ENCODE measurements at regions not wholly inside any gene's neighbourhood (a gene's known extent, or its start where the extent isn't known, plus 50 kb on each side); places are given as distances from the start of the nearest gene placed in this dataset.

DNA sequence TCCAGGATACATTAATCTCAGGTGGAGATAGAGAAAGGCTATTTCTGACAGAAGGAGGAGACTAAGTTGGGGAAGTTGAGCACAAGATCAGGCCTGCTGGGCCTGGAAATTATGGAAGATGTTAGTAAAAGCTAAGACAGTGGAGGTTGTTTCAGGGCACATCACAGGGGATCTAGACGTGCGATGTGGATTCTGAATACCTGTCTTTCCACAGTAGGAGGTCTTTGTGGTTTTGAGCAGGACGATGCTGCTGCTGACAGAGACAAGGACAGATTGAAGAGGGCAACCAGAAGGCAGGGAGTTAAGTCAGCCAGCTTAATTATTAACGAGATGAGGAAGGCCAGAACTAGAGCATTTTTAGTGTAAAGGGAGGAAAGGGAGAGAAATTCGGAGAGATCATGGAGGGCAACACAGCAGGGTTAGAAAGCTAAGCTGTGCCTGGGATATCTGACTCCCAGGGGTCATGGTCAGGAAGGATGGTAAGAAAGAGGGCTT, 384.9 kb downstream of the MAFB start:
- Histone ChIP-seq H3K27ac (ENCODE audit: low read length) (no peak overlapping the region), H3K9me3 (ENCODE audit: insufficient read depth, low read length) (no peaks in the 10 kb centered on the region), H3K79me2 (ENCODE audit: low read length) (no peaks in the 10 kb centered on the region), H3K9ac (ENCODE audit: low read length) (no peak overlapping the region), H2AFZ (ENCODE audit: low read depth, low read length) (no peak overlapping the region), H3K36me3 (replicated peaks; ENCODE audit: low read depth, low read length) (no peaks in the 10 kb centered on the region), H3K4me3 (ENCODE audit: low read length) (no peak overlapping the region), H3K27me3 (ENCODE audit: low read depth, low read length) (peaks cover 21% of the 10 kb centered on the region), H4K20me1 (ENCODE audit: insufficient read depth, low read length) (no peaks in the 10 kb centered on the region), H3K4me1 (ENCODE audit: low read length) (no peaks in the 10 kb centered on the region), H3K4me2 (ENCODE audit: low read length) (no peak overlapping the region)
- no peak for TF ChIP-seq EZH2phosphoT487 (IDR thresholded peaks at IDR 0.05; ENCODE audit: low read depth)
- TF ChIP-seq, protein P1, sequence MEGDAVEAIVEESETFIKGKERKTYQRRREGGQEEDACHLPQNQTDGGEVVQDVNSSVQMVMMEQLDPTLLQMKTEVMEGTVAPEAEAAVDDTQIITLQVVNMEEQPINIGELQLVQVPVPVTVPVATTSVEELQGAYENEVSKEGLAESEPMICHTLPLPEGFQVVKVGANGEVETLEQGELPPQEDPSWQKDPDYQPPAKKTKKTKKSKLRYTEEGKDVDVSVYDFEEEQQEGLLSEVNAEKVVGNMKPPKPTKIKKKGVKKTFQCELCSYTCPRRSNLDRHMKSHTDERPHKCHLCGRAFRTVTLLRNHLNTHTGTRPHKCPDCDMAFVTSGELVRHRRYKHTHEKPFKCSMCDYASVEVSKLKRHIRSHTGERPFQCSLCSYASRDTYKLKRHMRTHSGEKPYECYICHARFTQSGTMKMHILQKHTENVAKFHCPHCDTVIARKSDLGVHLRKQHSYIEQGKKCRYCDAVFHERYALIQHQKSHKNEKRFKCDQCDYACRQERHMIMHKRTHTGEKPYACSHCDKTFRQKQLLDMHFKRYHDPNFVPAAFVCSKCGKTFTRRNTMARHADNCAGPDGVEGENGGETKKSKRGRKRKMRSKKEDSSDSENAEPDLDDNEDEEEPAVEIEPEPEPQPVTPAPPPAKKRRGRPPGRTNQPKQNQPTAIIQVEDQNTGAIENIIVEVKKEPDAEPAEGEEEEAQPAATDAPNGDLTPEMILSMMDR (IDR thresholded peaks at IDR 0.05; ENCODE audit: low read depth, low read length): no peak

DNA sequence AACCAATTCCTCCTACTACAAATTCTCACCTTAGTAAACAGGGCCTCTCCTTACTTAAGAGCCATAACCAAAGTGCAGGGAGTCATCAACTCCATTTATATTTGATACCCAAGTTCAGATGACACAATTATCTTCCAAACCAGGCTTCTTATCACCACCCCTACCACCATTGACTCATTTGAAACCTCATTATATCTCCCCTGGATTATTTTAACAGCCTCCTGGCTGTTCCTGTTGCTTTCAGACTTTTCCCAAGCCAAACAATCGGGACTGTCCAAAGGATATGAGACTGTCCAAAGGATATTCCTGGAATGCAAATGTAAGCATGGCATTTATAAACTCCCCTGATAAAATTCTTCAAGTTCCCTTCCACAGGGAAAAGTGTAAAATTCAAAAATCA, 394.3 kb downstream of the MAFB start:
- no peak overlapping the region for H3K4me2 ChIP-seq (ENCODE audit: low read length)

DNA sequence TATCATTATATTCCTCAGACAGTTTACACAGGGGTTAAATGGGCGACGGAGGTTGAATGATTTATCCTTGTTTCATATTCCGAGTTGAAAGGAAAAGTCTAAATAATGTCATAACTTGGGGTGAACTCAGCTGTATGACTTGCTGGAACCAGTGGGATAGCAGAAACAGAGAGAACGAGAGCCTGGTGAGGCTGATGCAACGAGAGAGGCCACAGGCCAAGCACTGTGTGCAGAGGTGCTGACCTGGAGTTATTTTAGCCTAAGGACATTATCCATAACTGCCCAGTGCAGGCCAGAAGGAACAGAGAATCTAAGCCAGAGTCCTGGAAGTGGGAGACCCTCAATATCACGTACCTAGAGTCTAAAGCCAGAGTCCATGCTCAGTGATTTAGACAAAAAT, 394.9 kb downstream of the MAFB start:
- TF ChIP-seq EZH2phosphoT487 (IDR thresholded peaks at IDR 0.05; ENCODE audit: low read depth): no peak
- TF ChIP-seq, protein P1 (IDR thresholded peaks at IDR 0.05; ENCODE audit: low read depth, low read length): no peak
- Histone ChIP-seq H3K4me1 (ENCODE audit: low read length) (no peaks in the 10 kb centered on the region), H3K36me3 (replicated peaks; ENCODE audit: low read depth, low read length) (no peaks in the 10 kb centered on the region), H3K9ac (ENCODE audit: low read length) (no peak overlapping the region), H3K27ac (ENCODE audit: low read length) (no peak overlapping the region), H3K79me2 (ENCODE audit: low read length) (no peaks in the 10 kb centered on the region), H3K4me3 (ENCODE audit: low read length) (no peak overlapping the region), H4K20me1 (ENCODE audit: insufficient read depth, low read length) (no peaks in the 10 kb centered on the region), H3K4me2 (ENCODE audit: low read length) (no peak overlapping the region), H3K9me3 (ENCODE audit: insufficient read depth, low read length) (no peaks in the 10 kb centered on the region), H3K27me3 (ENCODE audit: low read depth, low read length) (peaks cover 6% of the 10 kb centered on the region; the same call in 1 of the 2 replicates), H2AFZ (ENCODE audit: low read depth, low read length) (no peak overlapping the region)

More for the DNA sequence above, 394.3 kb downstream of the MAFB start:
- TF ChIP-seq, protein P1 (IDR thresholded peaks at IDR 0.05; ENCODE audit: low read depth, low read length): no peak
- TF ChIP-seq EZH2phosphoT487 (IDR thresholded peaks at IDR 0.05; ENCODE audit: low read depth): no peak
- Histone ChIP-seq H3K9ac (ENCODE audit: low read length) (no peak overlapping the region), H3K4me1 (ENCODE audit: low read length) (no peaks in the 10 kb centered on the region), H3K36me3 (replicated peaks; ENCODE audit: low read depth, low read length) (no peaks in the 10 kb centered on the region), H2AFZ (ENCODE audit: low read depth, low read length) (no peak overlapping the region), H4K20me1 (ENCODE audit: insufficient read depth, low read length) (no peaks in the 10 kb centered on the region), H3K4me3 (ENCODE audit: low read length) (no peak overlapping the region), H3K79me2 (ENCODE audit: low read length) (no peaks in the 10 kb centered on the region), H3K27ac (ENCODE audit: low read length) (no peak overlapping the region), H3K27me3 (ENCODE audit: low read depth, low read length) (peaks cover 11% of the 10 kb centered on the region; the same call in 1 of the 2 replicates), H3K9me3 (ENCODE audit: insufficient read depth, low read length) (no peaks in the 10 kb centered on the region)

DNA sequence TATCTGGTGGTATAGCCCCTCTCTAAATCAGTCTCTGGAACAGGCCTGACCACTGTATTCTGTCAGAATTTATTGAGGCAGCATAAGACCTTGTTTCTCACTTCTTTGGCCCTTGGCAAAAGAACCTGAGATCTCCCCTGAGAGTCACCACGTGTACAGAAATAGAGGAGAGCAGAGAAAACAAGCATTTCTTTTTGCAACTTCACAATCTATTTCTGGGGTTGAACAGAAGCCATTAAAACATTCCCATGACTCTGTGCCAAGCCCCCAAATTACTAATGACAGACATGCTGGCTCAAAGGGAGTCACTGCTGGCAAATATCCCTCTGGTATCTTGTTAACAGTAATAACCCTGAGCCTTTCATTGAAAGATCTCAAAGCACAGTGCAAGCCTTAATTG, 395.3 kb downstream of the MAFB start:
- no peak overlapping the region for H3K4me2 ChIP-seq (ENCODE audit: low read length)
- H3K27ac ChIP-seq (ENCODE audit: low read length): no peak overlapping the region
- no peak overlapping the region for H2AFZ ChIP-seq (ENCODE audit: low read depth, low read length)

More for the DNA sequence above, 395.3 kb downstream of the MAFB start:
- Histone ChIP-seq H3K9me3 (ENCODE audit: insufficient read depth, low read length) (no peaks in the 10 kb centered on the region), H3K27me3 (ENCODE audit: low read depth, low read length) (peaks cover 1% of the 10 kb centered on the region; the same call in 1 of the 2 replicates), H3K4me3 (ENCODE audit: low read length) (no peak overlapping the region), H4K20me1 (ENCODE audit: insufficient read depth, low read length) (no peaks in the 10 kb centered on the region), H3K4me1 (ENCODE audit: low read length) (no peaks in the 10 kb centered on the region), H3K9ac (ENCODE audit: low read length) (no peak overlapping the region), H3K79me2 (ENCODE audit: low read length) (no peaks in the 10 kb centered on the region), H3K36me3 (replicated peaks; ENCODE audit: low read depth, low read length) (no peaks in the 10 kb centered on the region)
- no peak for TF ChIP-seq EZH2phosphoT487 (IDR thresholded peaks at IDR 0.05; ENCODE audit: low read depth)
- TF ChIP-seq, protein P1 (IDR thresholded peaks at IDR 0.05; ENCODE audit: low read depth, low read length): no peak
